OCI-LY3 (cell line): ENCODE measurements at regions not wholly inside any gene's neighbourhood (a gene's known extent, or its start where the extent isn't known, plus 50 kb on each side); places are given as distances from the start of the nearest gene placed in this dataset.

Source experiments
- EZH2phosphoT487 ChIP-seq: fragments of 200-600 bp; shearing (Covaris generic); IDR thresholded peaks from 2 replicates; pipeline ENCODE4 v1.6.1; 2018; ENCODE audit warnings: antibody characterized with exemption, mixed run types, low read depth
- TF ChIP-seq, protein P1 (sequence below): fragments of 200-600, 300-600 bp; sonication (generic); IDR thresholded peaks from 2 replicates; pipeline ENCODE4 v1.5.1; 2014; ENCODE audit warnings: antibody characterized with exemption, low read length, low read depth

DNA sequence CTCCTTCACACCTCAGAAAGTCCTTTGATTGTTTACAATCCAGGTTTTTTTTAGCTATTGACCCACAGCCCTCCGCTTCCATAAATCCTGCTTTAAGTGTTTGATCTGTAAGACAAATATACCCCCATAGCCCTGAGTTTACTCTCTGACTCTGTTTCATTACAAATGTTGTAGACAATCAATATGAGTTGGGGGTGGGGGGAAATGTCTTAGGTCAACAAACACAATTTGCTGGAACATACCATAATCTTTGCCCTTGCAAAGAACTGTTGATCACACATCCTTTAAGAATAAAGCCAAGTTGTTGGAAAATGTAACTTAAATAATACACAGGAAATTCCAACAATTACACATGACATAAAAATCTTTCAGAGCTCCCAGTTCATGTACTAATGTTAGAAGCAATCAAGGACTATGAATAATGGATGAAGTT, 301.8 kb upstream of the SEMA6D start:
- TF ChIP-seq, protein P1, sequence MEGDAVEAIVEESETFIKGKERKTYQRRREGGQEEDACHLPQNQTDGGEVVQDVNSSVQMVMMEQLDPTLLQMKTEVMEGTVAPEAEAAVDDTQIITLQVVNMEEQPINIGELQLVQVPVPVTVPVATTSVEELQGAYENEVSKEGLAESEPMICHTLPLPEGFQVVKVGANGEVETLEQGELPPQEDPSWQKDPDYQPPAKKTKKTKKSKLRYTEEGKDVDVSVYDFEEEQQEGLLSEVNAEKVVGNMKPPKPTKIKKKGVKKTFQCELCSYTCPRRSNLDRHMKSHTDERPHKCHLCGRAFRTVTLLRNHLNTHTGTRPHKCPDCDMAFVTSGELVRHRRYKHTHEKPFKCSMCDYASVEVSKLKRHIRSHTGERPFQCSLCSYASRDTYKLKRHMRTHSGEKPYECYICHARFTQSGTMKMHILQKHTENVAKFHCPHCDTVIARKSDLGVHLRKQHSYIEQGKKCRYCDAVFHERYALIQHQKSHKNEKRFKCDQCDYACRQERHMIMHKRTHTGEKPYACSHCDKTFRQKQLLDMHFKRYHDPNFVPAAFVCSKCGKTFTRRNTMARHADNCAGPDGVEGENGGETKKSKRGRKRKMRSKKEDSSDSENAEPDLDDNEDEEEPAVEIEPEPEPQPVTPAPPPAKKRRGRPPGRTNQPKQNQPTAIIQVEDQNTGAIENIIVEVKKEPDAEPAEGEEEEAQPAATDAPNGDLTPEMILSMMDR = no peak
- no peak for TF ChIP-seq EZH2phosphoT487
